ENCODE measurements at regions not wholly inside any gene's neighbourhood (a gene's known extent, or its start where the extent isn't known, plus 50 kb on each side); places are given as distances from the start of the nearest gene placed in this dataset.

DNA sequence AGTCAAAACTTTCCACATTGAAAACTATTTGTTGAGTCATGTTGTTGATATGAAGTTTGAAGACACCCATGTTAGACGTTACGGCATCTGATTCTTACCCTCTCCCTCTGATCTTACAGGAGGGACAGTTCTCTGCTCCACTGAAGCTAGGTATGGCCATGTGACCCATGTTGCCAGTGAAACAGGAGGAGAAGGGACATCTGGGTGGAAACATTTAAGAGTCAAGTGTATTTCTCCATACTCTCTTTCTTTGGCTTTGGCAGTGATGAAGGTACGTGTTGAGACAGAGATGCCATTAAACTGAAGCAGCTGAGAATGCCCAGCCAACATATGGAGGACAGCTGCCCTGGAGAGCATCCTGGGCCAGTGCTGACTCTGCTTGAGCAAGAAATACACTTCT, 198.4 kb upstream of the PTGFR start:
- no peak for DNase-seq (ENCODE audit: low read depth in 1 of 2, low spot score in 1 of 2)
- H3K27ac ChIP-seq (replicated peaks) = no peak overlapping the region
- H3K27me3 ChIP-seq (ENCODE audit: insufficient read depth, poor library complexity, severe bottlenecking) = no peaks in the 10 kb centered on the region
- no peak overlapping the region for H3K4me3 ChIP-seq (replicated peaks; ENCODE audit: insufficient read depth, low read length)
- TF ChIP-seq SPI1 (IDR thresholded peaks at IDR 0.05; ENCODE audit: borderline replicate concordance, low read depth) (no peak), GABPA (IDR thresholded peaks at IDR 0.05; ENCODE audit: low read depth) (no peak), POLR2AphosphoS5 (IDR thresholded peaks at IDR 0.05; ENCODE audit: low read depth) (no peak)
- TF ChIP-seq, protein P1, sequence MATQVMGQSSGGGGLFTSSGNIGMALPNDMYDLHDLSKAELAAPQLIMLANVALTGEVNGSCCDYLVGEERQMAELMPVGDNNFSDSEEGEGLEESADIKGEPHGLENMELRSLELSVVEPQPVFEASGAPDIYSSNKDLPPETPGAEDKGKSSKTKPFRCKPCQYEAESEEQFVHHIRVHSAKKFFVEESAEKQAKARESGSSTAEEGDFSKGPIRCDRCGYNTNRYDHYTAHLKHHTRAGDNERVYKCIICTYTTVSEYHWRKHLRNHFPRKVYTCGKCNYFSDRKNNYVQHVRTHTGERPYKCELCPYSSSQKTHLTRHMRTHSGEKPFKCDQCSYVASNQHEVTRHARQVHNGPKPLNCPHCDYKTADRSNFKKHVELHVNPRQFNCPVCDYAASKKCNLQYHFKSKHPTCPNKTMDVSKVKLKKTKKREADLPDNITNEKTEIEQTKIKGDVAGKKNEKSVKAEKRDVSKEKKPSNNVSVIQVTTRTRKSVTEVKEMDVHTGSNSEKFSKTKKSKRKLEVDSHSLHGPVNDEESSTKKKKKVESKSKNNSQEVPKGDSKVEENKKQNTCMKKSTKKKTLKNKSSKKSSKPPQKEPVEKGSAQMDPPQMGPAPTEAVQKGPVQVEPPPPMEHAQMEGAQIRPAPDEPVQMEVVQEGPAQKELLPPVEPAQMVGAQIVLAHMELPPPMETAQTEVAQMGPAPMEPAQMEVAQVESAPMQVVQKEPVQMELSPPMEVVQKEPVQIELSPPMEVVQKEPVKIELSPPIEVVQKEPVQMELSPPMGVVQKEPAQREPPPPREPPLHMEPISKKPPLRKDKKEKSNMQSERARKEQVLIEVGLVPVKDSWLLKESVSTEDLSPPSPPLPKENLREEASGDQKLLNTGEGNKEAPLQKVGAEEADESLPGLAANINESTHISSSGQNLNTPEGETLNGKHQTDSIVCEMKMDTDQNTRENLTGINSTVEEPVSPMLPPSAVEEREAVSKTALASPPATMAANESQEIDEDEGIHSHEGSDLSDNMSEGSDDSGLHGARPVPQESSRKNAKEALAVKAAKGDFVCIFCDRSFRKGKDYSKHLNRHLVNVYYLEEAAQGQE (IDR thresholded peaks at IDR 0.05; ENCODE audit: insufficient replicate concordance, low read depth) = no peak
- TF ChIP-seq, protein P2, sequence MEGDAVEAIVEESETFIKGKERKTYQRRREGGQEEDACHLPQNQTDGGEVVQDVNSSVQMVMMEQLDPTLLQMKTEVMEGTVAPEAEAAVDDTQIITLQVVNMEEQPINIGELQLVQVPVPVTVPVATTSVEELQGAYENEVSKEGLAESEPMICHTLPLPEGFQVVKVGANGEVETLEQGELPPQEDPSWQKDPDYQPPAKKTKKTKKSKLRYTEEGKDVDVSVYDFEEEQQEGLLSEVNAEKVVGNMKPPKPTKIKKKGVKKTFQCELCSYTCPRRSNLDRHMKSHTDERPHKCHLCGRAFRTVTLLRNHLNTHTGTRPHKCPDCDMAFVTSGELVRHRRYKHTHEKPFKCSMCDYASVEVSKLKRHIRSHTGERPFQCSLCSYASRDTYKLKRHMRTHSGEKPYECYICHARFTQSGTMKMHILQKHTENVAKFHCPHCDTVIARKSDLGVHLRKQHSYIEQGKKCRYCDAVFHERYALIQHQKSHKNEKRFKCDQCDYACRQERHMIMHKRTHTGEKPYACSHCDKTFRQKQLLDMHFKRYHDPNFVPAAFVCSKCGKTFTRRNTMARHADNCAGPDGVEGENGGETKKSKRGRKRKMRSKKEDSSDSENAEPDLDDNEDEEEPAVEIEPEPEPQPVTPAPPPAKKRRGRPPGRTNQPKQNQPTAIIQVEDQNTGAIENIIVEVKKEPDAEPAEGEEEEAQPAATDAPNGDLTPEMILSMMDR (IDR thresholded peaks at IDR 0.05; ENCODE audit: insufficient read depth, low read length) = no peak

DNA sequence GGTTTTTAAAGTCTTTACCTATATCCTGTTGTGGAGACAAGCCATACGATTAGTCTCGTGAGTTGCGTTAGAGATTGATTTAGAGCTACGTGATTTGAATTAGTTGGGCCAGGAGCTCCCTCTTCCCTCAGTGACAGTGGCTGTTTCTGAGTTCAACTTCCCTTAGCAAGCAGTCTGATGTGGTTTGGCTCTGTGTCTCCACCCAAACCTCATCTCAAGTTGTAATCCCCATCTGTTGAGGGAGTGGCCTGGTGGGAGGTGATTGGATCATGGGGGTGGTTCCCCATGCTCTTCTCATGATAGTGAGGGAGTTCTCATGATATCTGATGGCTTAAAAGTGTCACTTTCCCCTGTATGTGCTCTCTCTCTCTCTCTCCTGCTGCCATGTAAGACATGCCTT, 192.9 kb upstream of the PTGFR start:
- TF ChIP-seq SPI1 (IDR thresholded peaks at IDR 0.05; ENCODE audit: borderline replicate concordance, low read depth) (no peak), GABPA (IDR thresholded peaks at IDR 0.05; ENCODE audit: low read depth) (no peak), POLR2AphosphoS5 (IDR thresholded peaks at IDR 0.05; ENCODE audit: low read depth) (no peak)
- TF ChIP-seq, protein P2 (IDR thresholded peaks at IDR 0.05; ENCODE audit: insufficient read depth, low read length) = no peak
- TF ChIP-seq, protein P1 (IDR thresholded peaks at IDR 0.05; ENCODE audit: insufficient replicate concordance, low read depth) = no peak
- H3K4me3 ChIP-seq (replicated peaks; ENCODE audit: insufficient read depth, low read length) = no peak overlapping the region
- no peak for DNase-seq (ENCODE audit: low read depth in 1 of 2, low spot score in 1 of 2)
- no peaks in the 10 kb centered on the region for H3K27me3 ChIP-seq (ENCODE audit: insufficient read depth, poor library complexity, severe bottlenecking)
- H3K27ac ChIP-seq (replicated peaks) = no peak overlapping the region

DNA sequence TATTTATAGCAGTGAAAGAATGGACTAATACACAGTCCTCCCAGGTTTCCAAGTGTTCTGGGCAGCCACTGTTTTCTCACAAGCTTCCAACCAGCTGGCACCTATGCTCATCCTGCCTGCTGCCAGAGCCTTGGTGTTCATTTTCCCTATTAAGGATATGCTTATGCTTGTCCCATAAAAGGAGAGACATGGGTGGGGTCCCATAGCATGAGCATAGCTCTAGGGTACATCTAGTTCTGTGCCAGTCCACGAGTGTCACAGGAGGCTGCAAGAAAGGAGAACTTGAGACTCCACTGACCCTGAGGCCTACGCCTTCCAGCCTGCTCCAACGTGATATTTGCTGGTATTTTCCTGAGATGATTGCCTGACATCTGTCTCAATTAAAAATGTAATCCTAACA, 192.4 kb upstream of the PTGFR start:
- DNase-seq (ENCODE audit: low read depth in 1 of 2, low spot score in 1 of 2) = no peak
- no peak overlapping the region for H3K4me3 ChIP-seq (replicated peaks; ENCODE audit: insufficient read depth, low read length)
- no peak overlapping the region for H3K27ac ChIP-seq (replicated peaks)
- H3K27me3 ChIP-seq (ENCODE audit: insufficient read depth, poor library complexity, severe bottlenecking) = no peaks in the 10 kb centered on the region
- no peak for TF ChIP-seq GABPA (IDR thresholded peaks at IDR 0.05; ENCODE audit: low read depth)
- TF ChIP-seq, protein P2 (IDR thresholded peaks at IDR 0.05; ENCODE audit: insufficient read depth, low read length) = no peak
- TF ChIP-seq, protein P1 (IDR thresholded peaks at IDR 0.05; ENCODE audit: insufficient replicate concordance, low read depth) = no peak
- TF ChIP-seq SPI1 (IDR thresholded peaks at IDR 0.05; ENCODE audit: borderline replicate concordance, low read depth) = no peak
- no peak for TF ChIP-seq POLR2AphosphoS5 (IDR thresholded peaks at IDR 0.05; ENCODE audit: low read depth)

All from HL-60 (cell line).